IPS DF 6.9 (cell line): ENCODE measurements at regions not wholly inside any gene's neighbourhood (a gene's known extent, or its start where the extent isn't known, plus 50 kb on each side); places are given as distances from the start of the nearest gene placed in this dataset.

Experiments used
- DNase-seq: peaks from one replicate; pipeline ENCODE4 v3.0.0-alpha.2; 2013; ENCODE audit warnings: low read depth, low spot score
- H3K27ac ChIP-seq: one replicate; pipeline ENCODE4 v1.5.1; 2013; ENCODE audit warnings: low read length, control low read depth
- H3K27me3 ChIP-seq: 2 replicates; pipeline ENCODE4 v1.6.1; 2013; ENCODE audit warnings: mild to moderate bottlenecking, low read length; ENCODE audit not compliant: control insufficient read depth, insufficient read depth
- H3K36me3 ChIP-seq: 2 replicates; pipeline ENCODE4 v1.6.1; 2013; ENCODE audit warnings: low read length; ENCODE audit not compliant: control insufficient read depth, insufficient read depth
- H3K4me1 ChIP-seq: 2 replicates; pipeline ENCODE4 v1.6.1; 2013; ENCODE audit warnings: low read length; ENCODE audit not compliant: control insufficient read depth, insufficient read depth
- H3K4me3 ChIP-seq: 2 replicates; pipeline ENCODE4 v1.5.1; 2013; ENCODE audit warnings: mild to moderate bottlenecking, low read length
- H3K9me3 ChIP-seq: 2 replicates; pipeline ENCODE4 v1.6.1; 2013; ENCODE audit warnings: low read length, inconsistent platforms; ENCODE audit not compliant: control insufficient read depth, insufficient read depth
- WGBS: extraction: QIAGEN DNeasy Blood & Tissue Kit; methylation state at CpG from one replicate; pipeline ENCODE4 v1.1.7; 2013; ENCODE audit warnings: mixed read lengths, missing lambda C conversion rate; ENCODE audit not compliant: insufficient read length, insufficient coverage; 5-methylcytosine and 5-hydroxymethylcytosine counted together

DNA sequence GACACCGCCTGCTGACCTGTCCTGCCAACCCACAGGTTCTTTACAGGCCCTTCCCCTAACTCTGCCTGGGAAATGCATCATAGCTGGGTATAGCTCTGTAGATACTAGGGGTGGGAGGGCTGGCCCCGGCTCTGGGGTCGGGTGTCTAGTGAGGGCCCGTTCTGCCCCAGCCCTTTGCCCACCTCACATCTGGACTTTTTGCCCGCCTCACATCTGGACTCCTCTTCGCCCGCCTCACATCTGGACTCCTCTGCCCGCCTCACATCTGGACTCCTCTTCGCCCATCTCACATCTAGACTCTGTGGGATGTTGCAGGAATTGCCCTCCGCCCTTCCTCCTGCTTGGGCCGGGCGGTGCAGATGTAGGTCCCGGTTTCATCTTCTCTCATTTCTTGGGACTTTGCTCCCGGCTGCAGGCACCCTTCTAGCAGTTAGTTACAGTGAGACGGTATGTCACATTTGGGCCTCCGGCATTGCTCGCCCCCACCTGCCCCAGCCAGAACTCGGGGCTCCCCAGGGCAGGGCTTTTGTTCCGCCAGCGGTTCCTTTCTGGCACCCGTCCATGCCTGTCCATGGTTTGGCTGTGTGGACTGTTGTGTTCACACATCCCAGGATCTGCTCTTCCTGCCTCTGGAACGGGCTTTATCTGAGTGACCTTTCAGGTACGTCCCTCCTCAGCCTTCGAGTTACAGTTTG, 1153.7 kb downstream of the BRD1 start:
- DNase-seq, result no peak
- H3K36me3 ChIP-seq, result no peaks in the 10 kb centered on the region
- peaks cover 39% of the 10 kb centered on the region for H3K9me3 ChIP-seq
- H3K27ac ChIP-seq, result no peak overlapping the region
- no peaks in the 10 kb centered on the region for H3K27me3 ChIP-seq
- no peaks in the 10 kb centered on the region for H3K4me1 ChIP-seq
- no peak overlapping the region for H3K4me3 ChIP-seq
- WGBS, result no CpG with 5 or more reads among the region's 24 CpGs

- H3K4me3 ChIP-seq, result no peak overlapping the region
- H3K27ac ChIP-seq, result no peak overlapping the region
- peaks cover 36% of the 10 kb centered on the region for H3K9me3 ChIP-seq
- DNase-seq, result no peak
- H3K36me3 ChIP-seq, result no peaks in the 10 kb centered on the region
- WGBS, result no CpG with 5 or more reads among the region's 3 CpGs
- no peaks in the 10 kb centered on the region for H3K27me3 ChIP-seq
- H3K4me1 ChIP-seq, result no peaks in the 10 kb centered on the region
Observed at GRCh38 chr22:48672387-48672786, 1155.3 kb downstream of the BRD1 start.

DNA sequence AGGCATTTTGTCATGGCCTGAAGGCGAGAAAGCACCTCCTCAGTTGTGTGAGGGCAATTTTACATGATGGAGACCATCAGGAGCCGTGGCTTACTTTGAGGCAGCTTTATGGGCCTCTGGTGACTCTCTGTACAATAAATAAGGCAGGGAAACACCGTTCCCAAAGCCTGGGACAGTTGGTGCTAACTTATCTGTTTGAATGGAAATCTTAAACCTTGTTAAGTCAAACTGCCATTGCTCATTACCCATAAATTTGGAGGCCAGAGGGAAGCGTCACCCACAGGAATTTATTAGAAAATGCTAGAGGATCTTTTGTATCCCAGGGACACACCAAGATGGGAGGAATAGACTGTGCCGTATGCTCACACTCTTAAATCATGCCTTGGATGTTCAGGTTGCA, 1156.9 kb downstream of the BRD1 start:
- H3K27ac ChIP-seq, result no peak overlapping the region
- no CpG with 5 or more reads among the region's 5 CpGs for WGBS
- H3K4me1 ChIP-seq, result no peaks in the 10 kb centered on the region

DNA sequence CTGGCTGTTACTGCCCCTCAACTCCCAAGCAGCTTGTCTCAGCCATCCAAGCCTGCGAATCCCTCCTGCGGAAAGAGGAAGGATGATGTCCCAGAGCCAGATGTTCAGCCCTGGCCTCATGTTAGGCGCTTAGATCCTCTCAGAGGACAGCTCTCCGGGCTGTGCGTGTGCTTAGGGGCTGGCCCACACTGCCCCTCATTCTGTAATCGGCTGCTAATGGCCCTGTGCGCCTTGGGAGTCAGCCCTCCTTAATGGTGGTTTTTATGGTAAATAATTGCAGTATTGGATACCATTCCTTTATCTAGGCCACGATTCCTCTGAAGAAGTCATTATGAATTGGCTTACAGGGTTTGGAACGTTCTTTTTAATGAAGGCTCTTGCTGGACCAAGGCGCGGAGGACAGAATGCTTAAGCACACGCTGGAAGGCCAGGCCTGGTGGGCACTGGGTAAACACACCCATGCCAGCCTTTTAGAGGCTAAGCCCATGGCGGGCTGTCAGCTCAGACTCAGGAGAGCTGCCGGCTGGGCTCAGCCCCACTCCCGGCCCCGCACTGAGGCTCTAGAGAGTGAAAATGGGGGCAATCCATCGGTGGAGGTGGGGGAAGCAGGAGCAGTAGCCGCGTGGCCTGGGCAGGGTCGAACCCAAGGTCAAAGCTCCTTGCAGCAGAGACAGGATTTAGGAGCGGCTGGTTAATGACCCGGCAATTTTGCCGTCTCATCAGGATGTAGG, 1157.5 kb downstream of the BRD1 start:
- Histone ChIP-seq H3K27ac (no peak overlapping the region), H3K27me3 (no peaks in the 10 kb centered on the region), H3K4me1 (no peaks in the 10 kb centered on the region), H3K36me3 (no peaks in the 10 kb centered on the region), H3K9me3 (peaks cover 32% of the 10 kb centered on the region), H3K4me3 (no peak overlapping the region)
- WGBS, result no CpG with 5 or more reads among the region's 23 CpGs
- no peak for DNase-seq

More for the DNA sequence above, 1156.9 kb downstream of the BRD1 start:
- no peaks in the 10 kb centered on the region for H3K36me3 ChIP-seq
- no peaks in the 10 kb centered on the region for H3K27me3 ChIP-seq
- H3K9me3 ChIP-seq, result peaks cover 34% of the 10 kb centered on the region
- DNase-seq, result no peak
- no peak overlapping the region for H3K4me3 ChIP-seq

DNA sequence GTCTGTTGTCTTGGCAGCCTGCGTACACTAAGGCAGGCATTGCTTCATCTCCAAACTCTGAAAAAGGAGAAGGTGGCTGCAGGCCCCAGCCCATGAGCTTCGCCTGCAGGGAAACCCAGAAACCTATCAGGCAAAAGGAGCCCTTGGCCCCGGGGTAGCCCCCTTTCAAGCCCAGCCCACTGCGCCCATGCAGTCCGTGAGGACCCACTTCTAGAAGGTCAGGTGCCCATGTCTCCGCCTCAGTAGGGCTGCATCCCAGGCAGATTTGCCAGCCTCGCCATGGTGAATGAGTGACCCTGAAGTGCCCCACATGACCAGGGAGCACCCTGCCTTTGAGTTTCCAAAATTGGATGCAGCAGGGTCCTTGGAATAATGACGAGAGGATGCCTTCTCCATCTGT, 1158.4 kb downstream of the BRD1 start:
- WGBS, result no CpG with 5 or more reads among the region's 8 CpGs
- Histone ChIP-seq H3K27ac (no peak overlapping the region), H3K4me3 (no peak overlapping the region), H3K4me1 (no peaks in the 10 kb centered on the region), H3K27me3 (no peaks in the 10 kb centered on the region), H3K9me3 (peaks cover 36% of the 10 kb centered on the region), H3K36me3 (no peaks in the 10 kb centered on the region)
- DNase-seq, result no peak

DNA sequence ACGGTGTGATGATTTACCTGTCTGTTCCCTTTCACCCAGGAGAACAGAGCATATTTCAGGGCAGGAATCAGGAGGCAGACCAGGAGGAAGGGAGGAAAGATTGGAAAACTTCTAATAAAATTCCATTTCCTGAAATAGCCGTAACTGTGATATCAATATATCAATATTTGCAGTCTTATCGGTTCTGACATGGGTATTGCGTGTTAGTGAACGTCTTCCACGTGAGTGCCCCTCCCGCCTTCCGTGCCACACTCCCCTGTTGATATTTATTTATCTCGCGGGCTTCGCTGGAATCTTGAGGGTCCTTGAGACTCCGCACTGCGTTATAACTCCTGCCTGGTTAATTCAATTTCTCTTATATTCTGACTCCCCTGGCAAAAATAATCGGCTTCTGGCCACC, 1160.4 kb downstream of the BRD1 start:
- Histone ChIP-seq H3K36me3 (no peaks in the 10 kb centered on the region; the same call in 1 of the 2 replicates), H3K4me1 (no peaks in the 10 kb centered on the region), H3K4me3 (no peak overlapping the region), H3K27me3 (no peaks in the 10 kb centered on the region), H3K9me3 (peaks cover 33% of the 10 kb centered on the region), H3K27ac (no peak overlapping the region)
- DNase-seq, result no peak
- no CpG with 5 or more reads among the region's 14 CpGs for WGBS

DNA sequence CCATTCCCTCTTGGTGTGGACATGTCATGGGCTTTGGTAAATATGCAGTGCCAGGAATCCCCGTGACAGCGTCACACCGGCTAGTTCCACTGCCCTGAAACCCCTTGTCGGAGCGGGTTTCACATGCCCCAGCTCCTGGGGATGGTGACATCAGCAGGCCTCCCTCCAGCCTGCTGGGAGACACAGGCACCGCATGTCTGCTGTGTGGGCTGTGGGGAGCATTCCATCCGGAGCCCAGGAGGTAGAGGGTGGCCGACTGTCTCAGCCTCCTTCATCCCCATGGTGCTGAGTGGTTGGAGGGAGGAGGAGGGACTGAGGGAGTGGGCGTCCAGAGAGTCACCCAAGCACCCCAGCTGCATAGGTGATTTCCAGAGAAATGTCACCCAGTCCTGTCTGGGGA, 1161.1 kb downstream of the BRD1 start:
- no peak overlapping the region for H3K4me3 ChIP-seq
- H3K27ac ChIP-seq, result no peak overlapping the region
- no peaks in the 10 kb centered on the region; the same call in 1 of the 2 replicates for H3K36me3 ChIP-seq
- H3K4me1 ChIP-seq, result no peaks in the 10 kb centered on the region
- H3K9me3 ChIP-seq, result peaks cover 36% of the 10 kb centered on the region
- no peaks in the 10 kb centered on the region for H3K27me3 ChIP-seq
- DNase-seq, result no peak
- WGBS, result no CpG with 5 or more reads among the region's 9 CpGs

DNA sequence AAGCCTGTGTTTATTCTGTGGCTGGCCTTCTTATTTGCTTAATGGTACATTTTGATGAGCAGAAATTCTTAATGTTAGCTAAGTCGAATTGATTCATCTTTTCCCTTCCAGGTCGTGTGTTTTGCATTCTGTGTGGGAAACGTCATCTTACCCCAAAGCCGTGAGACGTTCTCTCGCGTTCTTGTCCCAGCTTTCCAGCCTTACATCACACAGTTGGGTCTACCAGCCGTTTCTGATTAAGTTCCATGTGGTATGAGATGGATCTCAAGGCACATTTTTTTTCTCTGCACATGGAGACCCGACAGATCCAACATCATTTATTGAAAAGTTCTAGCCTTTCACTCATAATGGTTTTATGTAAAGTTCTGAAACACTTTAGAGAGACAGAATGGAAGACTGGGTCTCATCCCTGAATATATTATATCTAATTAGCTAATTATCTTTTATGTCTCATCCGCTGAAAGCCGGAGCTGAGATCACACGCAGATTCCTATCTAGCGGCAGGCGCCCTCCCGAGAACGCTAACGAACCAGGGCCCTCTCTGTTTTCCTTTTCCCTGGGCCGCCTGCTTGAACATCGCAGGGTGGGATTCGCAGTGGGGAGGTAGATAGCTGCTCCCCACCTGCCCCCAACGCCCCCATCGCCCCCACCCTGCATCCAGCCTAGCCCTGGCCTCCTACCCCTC, 1162.2 kb downstream of the BRD1 start:
- Histone ChIP-seq H3K9me3 (peaks cover 39% of the 10 kb centered on the region), H3K36me3 (no peaks in the 10 kb centered on the region; the same call in 1 of the 2 replicates), H3K27ac (no peak overlapping the region), H3K4me3 (no peak overlapping the region), H3K27me3 (no peaks in the 10 kb centered on the region), H3K4me1 (no peaks in the 10 kb centered on the region)
- DNase-seq, result no peak
- WGBS, result no CpG with 5 or more reads among the region's 22 CpGs

DNA sequence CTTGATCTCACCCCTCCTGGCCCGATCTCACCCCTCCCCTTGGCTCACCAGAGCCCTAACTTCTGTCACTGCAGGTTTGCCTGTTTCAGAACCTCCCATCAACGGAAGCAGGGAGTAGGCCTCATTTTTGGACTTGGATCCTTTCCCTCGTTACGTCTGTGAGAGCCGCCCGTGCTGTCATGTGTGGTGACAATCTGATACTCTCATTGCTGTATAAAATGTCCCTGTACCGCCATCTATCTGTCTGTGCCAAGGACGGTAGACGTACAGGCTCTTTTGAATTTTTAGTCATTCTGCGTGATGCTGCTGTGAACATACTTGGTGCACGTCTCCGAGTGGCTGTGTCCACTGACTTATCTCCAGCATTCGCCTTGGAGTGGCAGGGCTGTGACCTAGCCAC, 1163.1 kb downstream of the BRD1 start:
- DNase-seq, result no peak
- Histone ChIP-seq H3K9me3 (peaks cover 34% of the 10 kb centered on the region), H3K27me3 (no peaks in the 10 kb centered on the region), H3K4me1 (no peaks in the 10 kb centered on the region), H3K36me3 (no peaks in the 10 kb centered on the region; the same call in 1 of the 2 replicates), H3K27ac (no peak overlapping the region), H3K4me3 (no peak overlapping the region)
- no CpG with 5 or more reads among the region's 13 CpGs for WGBS

GRCh38 chr22:48663297-48663696, 1164.4 kb downstream of the BRD1 start:
- Histone ChIP-seq H3K4me3 (no peak overlapping the region), H3K27ac (no peak overlapping the region), H3K36me3 (no peaks in the 10 kb centered on the region; the same call in 1 of the 2 replicates), H3K27me3 (no peaks in the 10 kb centered on the region), H3K9me3 (peaks cover 41% of the 10 kb centered on the region), H3K4me1 (no peaks in the 10 kb centered on the region)
- WGBS, result no CpG with 5 or more reads among the region's 5 CpGs
- no peak for DNase-seq
